DND-41 (cell line): ENCODE measurements at regions not wholly inside any gene's neighbourhood (a gene's known extent, or its start where the extent isn't known, plus 50 kb on each side); places are given as distances from the start of the nearest gene placed in this dataset.

Experiments
- ATAC-seq: fragments of 200-7000 bp; cut with Tn5 transposase; 3 replicates; pipeline ENCODE4 v1.9.1; 2021; ENCODE audit warnings: low read depth; ENCODE audit not compliant: insufficient read depth
- DNase-seq: peaks from one replicate; pipeline ENCODE4 v3.0.0-alpha.2; 2020
- H2AFZ ChIP-seq: 2 replicates; pipeline ENCODE4 v1.6.0; 2012; ENCODE audit warnings: low read depth, low read length
- H3K27ac ChIP-seq: 2 replicates; pipeline ENCODE4 v1.5.1; 2012; ENCODE audit warnings: low read length, inconsistent platforms
- H3K27me3 ChIP-seq: fragments of 200-600 bp; sonication (generic); 2 replicates; pipeline ENCODE4 v1.6.0; 2012; ENCODE audit warnings: low read length, mild to moderate bottlenecking, inconsistent platforms; ENCODE audit not compliant: insufficient read depth, poor library complexity
- H3K36me3 ChIP-seq: 2 replicates; pipeline ENCODE4 v1.5.1; 2012; ENCODE audit warnings: low read length, inconsistent platforms; ENCODE audit not compliant: insufficient read depth
- H3K4me1 ChIP-seq: 2 replicates; pipeline ENCODE4 v1.5.1; 2012; ENCODE audit warnings: mild to moderate bottlenecking, low read length; ENCODE audit not compliant: insufficient read depth
- H3K4me2 ChIP-seq: 2 replicates; pipeline ENCODE4 v1.6.0; 2012; ENCODE audit warnings: mild to moderate bottlenecking, moderate library complexity, low read length, inconsistent platforms; ENCODE audit not compliant: insufficient read depth
- H3K4me3 ChIP-seq, 2 experiments: fragments of 200-600 bp in 1 of 2; shearing (Covaris generic) in 1 of 2; 2 replicates each; pipeline ENCODE4 v1.5.1; 2012 to 2016; ENCODE audit warnings: inconsistent platforms in 2 of 2, low read length in 2 of 2, mild to moderate bottlenecking in 2 of 2, low read depth in 1 of 2, moderate library complexity in 1 of 2
- H3K79me2 ChIP-seq: 2 replicates; pipeline ENCODE4 v1.6.0; 2012; ENCODE audit warnings: low read length, inconsistent platforms; ENCODE audit not compliant: insufficient read depth
- H3K9ac ChIP-seq: 2 replicates; pipeline ENCODE4 v1.6.0; 2012; ENCODE audit warnings: low read depth, mild to moderate bottlenecking, inconsistent platforms, low read length, moderate library complexity
- H3K9me3 ChIP-seq: 2 replicates; pipeline ENCODE4 v1.5.1; 2012; ENCODE audit warnings: low read length, moderate library complexity, mild to moderate bottlenecking, inconsistent platforms; ENCODE audit not compliant: insufficient read depth, severe bottlenecking
- H4K20me1 ChIP-seq: 2 replicates; pipeline ENCODE4 v1.6.0; 2012; ENCODE audit warnings: low read length; ENCODE audit not compliant: insufficient read depth
- EZH2 ChIP-seq: IDR thresholded peaks from 3 replicates; pipeline ENCODE4 v1.6.1; 2012; ENCODE audit warnings: borderline replicate concordance, low read depth, mild to moderate bottlenecking, moderate library complexity, low read length, inconsistent platforms; ENCODE audit not compliant: severe bottlenecking
- TF ChIP-seq, protein P1 (sequence below): IDR thresholded peaks from 2 replicates; pipeline ENCODE4 v1.5.1; 2012; ENCODE audit warnings: borderline replicate concordance, low read length, moderate library complexity, mild to moderate bottlenecking; ENCODE audit not compliant: poor library complexity, severe bottlenecking; ENCODE audit errors: extremely low read depth

DNA sequence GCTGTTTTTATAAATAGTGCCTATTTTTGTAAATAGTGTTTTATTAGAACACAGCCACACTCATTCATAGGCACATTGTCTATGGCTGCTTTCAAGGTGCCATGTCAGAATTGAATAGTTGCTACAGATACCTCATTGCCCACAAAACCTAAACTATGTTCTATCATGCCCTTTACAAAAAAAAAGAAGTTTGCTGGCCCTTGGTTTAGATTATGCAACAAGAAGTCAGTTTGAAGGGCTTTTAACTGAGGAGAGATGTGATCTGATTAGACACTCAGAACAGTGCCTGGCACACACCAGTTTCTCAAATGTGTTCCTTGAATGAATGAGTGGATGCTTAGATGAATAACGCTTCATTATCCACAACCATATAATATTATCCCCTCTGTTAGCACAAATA, 366.1 kb downstream of the MAFB start:
- Histone ChIP-seq H3K4me2 (no peak overlapping the region), H3K9ac (no peak overlapping the region), H2AFZ (no peak overlapping the region), H3K27me3 (peaks cover 3% of the 10 kb centered on the region), H3K27ac (no peak overlapping the region), H4K20me1 (no peaks in the 10 kb centered on the region), H3K36me3 (no peaks in the 10 kb centered on the region), H3K4me3 (no peak overlapping the region), H3K4me1 (no peaks in the 10 kb centered on the region), H3K9me3 (no peaks in the 10 kb centered on the region), H3K79me2 (no peaks in the 10 kb centered on the region)
- no peak for DNase-seq
- TF ChIP-seq, protein P1, sequence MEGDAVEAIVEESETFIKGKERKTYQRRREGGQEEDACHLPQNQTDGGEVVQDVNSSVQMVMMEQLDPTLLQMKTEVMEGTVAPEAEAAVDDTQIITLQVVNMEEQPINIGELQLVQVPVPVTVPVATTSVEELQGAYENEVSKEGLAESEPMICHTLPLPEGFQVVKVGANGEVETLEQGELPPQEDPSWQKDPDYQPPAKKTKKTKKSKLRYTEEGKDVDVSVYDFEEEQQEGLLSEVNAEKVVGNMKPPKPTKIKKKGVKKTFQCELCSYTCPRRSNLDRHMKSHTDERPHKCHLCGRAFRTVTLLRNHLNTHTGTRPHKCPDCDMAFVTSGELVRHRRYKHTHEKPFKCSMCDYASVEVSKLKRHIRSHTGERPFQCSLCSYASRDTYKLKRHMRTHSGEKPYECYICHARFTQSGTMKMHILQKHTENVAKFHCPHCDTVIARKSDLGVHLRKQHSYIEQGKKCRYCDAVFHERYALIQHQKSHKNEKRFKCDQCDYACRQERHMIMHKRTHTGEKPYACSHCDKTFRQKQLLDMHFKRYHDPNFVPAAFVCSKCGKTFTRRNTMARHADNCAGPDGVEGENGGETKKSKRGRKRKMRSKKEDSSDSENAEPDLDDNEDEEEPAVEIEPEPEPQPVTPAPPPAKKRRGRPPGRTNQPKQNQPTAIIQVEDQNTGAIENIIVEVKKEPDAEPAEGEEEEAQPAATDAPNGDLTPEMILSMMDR = no peak
- no peak for TF ChIP-seq EZH2
- ATAC-seq = no peak

DNA sequence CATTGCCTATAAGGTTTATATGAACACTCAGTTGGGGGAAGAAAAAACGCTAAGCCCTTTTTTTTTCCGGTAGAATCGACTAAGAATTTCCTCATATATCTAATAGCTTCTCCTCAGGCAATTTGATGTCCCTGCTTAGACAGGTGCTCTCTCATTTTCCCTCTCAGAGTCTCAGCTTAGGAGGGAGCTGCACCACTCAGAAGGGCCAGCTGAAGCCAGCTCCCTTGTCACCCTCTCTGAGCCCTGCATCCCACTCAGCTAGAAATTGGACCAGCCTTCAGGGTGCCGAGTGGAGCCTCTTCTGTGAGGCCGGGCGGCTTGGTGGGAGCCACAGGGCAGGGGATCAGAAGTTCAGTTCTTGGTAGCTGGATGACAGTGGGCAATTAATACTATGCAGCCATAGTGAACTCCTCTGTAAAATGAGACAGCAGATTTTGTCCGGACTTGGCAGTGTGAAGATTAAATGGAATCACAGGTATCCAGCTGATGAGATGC, 368.5 kb downstream of the MAFB start:
- TF ChIP-seq EZH2 = no peak
- TF ChIP-seq, protein P1 = no peak
- Histone ChIP-seq H3K4me3 (no peak overlapping the region), H3K27ac (no peak overlapping the region)

DNA sequence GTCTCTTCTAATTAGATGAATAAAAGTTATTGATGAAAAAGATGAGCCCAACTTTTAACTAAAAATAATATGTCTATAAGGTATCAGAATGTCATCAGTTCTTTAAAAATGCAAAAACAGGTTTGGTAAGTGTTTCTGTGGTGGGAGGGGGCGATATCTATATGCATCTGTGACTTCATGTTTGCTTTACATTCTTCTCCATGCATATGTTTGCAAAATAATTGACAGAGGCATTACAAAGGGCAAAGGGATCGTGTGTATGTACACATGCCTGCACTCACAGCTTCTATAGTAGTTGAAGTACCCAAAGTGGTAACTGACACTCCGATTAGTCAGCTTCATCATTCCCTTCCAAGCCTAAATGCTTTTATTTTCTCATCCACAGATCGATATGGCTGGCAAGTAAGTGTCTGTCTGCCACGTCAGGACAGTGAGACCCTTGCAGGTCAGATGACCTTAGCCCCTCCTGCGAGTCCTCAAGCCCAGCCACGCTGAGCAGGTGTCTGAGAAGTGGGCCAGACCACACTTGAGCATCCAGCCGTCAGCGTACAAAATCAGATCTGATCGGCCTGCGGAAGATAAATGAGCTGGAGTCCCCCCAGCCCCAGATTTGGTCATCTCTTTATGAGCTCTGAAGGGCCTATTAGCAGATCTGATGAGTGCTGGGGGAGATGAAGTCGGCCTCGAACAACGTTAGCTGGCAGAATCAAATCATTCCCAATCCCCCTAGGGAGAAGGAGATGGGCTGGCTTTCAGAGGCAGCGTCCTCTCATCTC, 369.1 kb downstream of the MAFB start:
- H3K4me2 ChIP-seq = no peak overlapping the region
- TF ChIP-seq EZH2 = no peak
- TF ChIP-seq, protein P1 = no peak
- ATAC-seq = no peak

More for the DNA sequence above, 368.5 kb downstream of the MAFB start:
- Histone ChIP-seq H4K20me1 (no peaks in the 10 kb centered on the region), H3K9ac (no peak overlapping the region), H2AFZ (no peak overlapping the region), H3K79me2 (no peaks in the 10 kb centered on the region), H3K9me3 (no peaks in the 10 kb centered on the region), H3K27me3 (no peaks in the 10 kb centered on the region), H3K4me2 (no peak overlapping the region), H3K4me1 (no peaks in the 10 kb centered on the region), H3K36me3 (no peaks in the 10 kb centered on the region)
- no peak for DNase-seq
- ATAC-seq = no peak

More for the DNA sequence above, 369.1 kb downstream of the MAFB start:
- Histone ChIP-seq H3K9me3 (no peaks in the 10 kb centered on the region), H2AFZ (no peak overlapping the region), H3K4me3 (no peak overlapping the region), H3K4me1 (no peaks in the 10 kb centered on the region), H4K20me1 (no peaks in the 10 kb centered on the region), H3K36me3 (no peaks in the 10 kb centered on the region), H3K9ac (no peak overlapping the region), H3K27me3 (no peaks in the 10 kb centered on the region), H3K79me2 (no peaks in the 10 kb centered on the region), H3K27ac (no peak overlapping the region)
- DNase-seq = no peak
